IPS DF 4.7 (cell line): ENCODE measurements at regions not wholly inside any gene's neighbourhood (a gene's known extent, or its start where the extent isn't known, plus 50 kb on each side); places are given as distances from the start of the nearest gene placed in this dataset.
"Not testable (repeated sequence)": the region's sequence is repeated elsewhere in the genome, so short reads cannot be mapped to it uniquely, and the experiment has no call there.

ENCODE experiments used
- DNase-seq: peaks from one replicate; pipeline ENCODE4 v3.0.0-alpha.2; 2013; ENCODE audit warnings: low spot score; ENCODE audit errors: extremely low read depth

DNA sequence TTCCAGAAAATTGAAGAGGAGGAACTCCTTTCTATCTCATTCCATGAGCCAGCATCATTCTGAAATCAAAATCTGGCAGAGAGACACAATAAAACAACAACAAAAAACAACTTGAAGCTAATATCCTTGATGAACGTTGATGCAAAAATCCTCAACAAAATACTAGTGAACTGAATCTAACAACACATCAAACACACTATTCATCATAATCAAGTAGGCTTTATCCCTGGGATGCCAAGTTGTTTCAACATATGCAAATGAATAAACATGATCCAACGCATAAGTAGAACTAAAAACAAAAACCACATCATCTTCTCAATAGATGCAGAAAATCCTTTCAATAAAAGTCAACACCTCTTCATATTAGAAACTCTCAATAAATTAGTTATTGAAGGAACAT is 335.3 kb upstream of the BRINP3 start:
- no peak for DNase-seq

DNA sequence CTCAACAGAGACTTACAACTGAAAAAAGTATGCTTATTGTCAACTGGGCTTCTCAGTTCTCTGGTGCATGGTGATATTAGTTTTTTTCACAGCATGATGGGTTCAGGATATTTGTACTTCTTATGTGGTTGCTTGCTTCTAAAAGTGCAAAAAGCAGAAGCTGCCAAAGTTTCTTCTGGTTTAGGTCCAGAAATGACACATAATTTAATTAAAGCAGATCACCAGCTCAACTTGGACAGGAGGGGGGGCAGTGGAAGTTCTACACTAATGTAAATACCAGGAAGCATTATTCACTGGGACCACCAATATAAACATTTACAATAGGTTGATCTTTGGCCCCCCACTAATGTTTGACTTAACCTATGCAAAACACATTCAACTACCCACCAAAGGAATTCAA is 354.8 kb upstream of the BRINP3 start:
- DNase-seq = no peak

DNA sequence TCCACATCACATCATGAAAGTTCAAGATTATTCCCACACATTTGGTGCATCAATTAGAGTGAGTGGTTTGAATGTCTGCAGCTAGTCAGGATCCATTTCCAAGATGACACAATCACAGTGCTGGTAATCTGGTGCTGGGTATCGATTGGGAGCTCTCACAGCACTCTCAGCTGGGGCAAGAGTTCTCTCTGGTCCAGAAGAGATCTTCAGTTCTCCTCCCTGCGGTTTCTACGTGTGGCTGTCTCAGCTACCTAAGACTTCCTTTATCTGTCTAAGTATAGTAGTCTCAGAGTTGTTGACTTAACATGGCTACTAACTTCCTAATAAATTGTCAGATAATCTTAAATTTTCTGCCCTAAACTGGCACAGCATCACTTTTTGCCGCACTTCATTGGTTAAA is 358.0 kb upstream of the BRINP3 start:
- DNase-seq = no peak

DNA sequence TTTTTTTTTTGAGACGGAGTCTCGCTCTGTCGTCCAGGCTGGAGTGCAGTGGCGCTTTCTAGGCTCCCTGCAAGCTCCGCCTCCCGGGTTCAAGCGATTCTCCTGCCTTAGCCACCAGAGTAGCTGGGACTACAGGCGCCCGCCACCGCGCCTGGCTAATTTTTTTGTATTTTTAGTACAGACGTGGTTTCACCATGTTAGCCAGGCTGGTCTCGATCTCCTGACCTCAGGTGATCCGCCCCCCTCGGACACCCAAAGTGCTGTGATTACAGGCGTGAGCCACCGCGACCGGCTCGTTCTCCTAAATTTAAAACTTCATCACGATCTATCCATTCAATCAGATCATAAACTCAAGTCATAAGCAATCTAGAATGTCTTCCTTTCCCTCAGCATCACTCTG is 359.5 kb upstream of the BRINP3 start:
- DNase-seq = not testable (repeated sequence)

DNA sequence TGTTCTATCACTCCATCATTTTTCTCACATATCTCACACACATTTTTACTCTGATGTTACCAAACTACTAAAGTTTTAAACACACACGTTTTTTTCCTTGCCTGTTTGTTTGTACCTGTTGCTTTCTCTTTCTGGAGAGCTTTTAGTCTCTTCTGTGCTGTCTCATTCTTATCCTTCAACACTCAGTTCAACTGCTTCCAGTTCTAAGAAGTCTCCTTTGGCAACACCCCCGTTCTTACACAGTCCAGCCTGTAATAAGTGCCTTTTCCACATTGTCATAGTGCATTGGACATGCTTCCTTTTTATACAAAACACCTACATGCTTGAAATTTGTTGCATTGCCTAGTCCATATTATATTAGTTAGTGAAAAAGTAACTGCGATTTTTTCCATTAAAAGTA is 360.2 kb upstream of the BRINP3 start:
- no peak for DNase-seq

DNA sequence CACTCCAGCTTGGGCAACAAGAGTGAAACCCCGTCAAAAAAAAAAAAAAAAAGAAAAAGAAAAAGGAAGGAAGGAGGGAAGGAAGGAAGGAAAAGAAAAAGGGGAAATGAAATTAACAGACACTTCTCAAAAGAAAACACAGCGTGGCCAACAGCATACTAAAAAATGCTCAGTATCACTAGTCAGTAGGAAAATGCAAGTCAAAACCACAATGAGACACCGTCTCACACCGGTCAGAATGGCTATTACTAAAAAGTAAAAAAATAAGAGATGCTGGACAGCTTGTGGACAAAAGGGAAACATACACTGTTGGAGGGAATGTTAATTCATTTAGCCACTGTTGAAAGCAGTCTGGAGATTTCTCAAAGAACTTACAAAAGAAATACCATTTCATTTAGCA is 369.5 kb upstream of the BRINP3 start:
- DNase-seq = no peak

DNA sequence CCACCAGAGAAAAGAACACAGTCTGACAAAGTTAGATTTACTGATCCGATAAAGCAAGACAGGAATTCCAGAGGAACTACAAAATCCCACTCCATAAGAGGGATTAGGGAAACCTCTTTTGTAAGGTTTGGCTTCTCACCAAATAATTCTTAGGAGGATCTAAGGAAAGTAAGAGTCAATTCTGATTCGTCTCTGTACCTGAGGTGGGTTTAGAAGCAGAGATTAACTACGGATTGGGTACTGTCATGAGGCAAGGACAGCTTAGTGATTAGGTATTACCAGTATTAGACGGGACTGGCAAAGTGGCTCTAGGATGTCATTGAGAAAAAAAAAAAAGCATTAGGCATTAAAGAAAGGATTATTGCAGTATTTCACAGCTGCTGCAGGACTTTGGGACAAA is 371.7 kb upstream of the BRINP3 start:
- no peak for DNase-seq

DNA sequence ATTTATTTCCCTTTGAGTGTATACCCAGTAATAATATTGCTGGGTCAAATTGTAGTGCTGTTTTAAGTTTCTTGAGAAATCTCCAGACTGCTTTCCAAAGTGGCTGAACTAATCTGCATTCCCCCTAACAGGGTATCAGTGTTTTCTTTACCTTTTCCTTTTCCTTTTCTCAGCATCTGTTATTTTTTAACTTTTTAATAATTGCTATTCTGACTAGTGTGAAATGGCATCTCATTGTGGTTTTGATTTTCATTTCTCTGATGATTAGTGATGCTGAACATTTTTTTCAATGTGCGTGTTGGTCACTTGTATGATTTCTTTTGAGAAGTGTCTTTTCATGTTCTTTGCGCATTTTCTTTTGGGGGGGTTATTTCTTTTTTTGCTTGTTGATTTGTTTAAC is 374.9 kb upstream of the BRINP3 start:
- DNase-seq = no peak

DNA sequence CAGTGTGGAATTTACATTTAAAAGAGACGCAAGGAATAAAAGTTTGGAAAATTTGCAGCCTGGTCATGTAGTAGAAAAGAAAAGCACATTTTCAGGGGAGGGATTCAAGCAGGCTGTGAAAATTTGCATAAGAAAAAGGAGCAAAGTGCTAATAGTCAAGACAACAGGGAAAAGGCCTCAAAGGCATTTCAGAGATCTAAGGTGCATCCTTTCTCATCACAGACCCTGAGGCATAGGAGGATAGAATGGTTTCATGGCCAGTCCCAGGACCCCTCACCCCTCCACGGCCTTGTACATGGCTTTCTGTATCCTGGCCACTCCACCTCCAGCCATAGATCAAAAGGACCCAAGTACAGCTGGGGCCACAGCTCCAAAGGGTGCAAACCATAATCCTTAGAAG is 380.5 kb upstream of the BRINP3 start:
- no peak for DNase-seq

DNA sequence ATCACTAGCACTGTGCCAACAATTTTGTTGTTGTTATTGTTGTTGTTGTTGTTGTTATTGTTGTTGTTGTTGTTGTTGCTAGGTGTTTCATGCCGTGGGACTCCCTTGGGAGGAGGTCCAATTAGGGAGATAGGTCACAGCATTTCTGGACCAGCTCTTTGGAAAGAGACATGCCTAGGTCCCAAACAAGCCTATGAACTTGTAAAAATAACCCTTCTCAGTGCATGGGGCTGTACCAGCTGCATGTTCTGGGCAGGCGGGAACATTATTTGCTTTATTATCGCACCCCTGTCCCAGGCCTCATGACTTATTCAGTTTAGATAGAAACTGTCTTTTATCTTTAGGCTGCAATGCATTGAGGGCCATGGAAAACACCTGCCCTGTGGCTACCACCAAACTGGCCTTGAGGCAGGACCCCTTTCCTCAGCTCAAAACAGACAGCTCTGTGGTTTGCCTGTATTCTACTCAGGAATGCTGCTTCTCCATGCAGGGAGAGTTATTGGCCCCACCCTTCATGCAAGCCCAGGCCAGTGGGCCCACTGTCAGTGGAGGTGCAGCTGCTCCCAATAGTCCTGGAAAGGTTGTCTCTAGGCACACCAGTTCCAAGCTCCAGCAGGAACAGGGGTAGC is 386.5 kb upstream of the BRINP3 start:
- DNase-seq = no peak

DNA sequence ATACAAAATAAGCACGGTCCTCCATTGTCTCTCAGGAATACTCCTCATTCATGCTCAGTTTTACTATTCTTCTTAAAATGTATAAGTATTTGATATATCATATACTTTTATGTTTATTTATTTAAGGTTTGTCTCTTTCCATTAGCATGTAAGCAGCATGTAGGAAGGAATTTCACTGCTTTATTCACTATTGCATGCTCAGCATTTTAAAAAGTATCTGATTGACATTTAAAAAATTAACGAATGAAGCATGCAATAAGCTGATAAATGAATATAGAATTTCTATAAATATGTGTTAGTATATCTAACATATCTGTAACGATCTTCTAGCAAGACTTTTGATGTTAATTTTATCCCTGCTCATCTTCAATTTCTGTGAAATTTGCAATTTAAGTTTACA is 402.7 kb upstream of the BRINP3 start:
- DNase-seq = no peak

DNA sequence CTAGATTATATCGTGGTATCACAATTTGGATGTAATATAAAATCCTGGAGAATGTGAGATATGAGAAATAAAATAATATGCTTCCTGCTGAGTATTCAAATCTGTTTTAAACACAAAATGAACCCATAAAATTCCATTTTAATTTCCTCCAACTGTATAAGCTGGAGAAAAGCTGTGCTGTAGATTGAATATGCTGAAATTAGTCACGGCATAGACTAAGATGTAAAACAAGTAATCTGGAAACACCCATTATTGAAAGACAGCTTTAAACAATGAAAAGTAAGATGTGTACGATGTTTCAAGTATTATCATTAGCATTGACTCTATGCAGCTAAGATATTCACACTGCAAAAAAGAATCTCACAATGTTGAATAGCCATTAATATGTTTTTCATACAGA is 403.4 kb upstream of the BRINP3 start:
- DNase-seq = no peak

DNA sequence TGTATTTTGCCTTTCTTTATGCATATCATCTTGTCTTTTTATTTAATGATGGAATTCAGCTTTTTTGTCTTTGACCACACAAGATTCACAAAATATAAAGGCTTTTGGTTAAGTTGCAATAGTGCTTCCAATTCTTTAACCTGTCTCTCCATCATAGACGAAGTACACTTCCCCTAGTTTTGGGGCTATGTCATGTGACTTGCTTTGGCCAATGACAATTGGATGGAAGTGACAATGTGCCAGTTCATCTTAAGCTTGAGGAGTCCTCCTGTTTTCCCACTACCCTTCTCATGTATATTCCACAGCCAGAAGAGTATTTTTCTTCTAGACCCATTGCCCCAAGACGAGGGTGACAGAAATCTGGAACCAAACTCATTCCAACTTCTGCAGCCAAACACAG is 419.6 kb upstream of the BRINP3 start:
- DNase-seq = no peak

DNA sequence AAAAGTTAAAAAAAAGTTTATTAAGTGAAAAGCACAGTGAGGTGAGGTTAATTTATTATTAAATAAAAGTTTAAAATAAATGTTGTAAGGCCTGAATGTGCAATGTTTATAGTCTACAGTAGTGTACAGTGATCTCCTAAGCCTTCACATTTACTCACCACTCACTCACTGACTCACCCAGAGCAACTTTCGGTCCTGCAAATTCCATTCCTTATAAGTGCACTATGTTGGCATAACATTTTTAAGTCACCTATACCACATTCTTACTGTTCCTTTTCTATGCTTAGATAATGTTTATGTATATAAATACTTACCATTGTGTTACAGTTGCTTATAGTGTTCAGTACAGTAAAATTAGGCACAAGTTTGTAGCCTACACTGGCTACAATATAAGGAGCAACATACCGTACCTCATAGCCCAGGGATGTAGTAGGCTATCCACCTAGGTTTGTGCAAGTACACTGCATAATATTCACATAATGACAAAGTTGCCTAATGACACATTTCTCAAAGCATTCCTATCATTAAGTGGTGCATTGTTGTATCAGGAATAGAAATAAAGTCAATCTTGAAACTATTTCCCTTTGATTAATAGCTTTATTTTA is 426.5 kb upstream of the BRINP3 start:
- no peak for DNase-seq

DNA sequence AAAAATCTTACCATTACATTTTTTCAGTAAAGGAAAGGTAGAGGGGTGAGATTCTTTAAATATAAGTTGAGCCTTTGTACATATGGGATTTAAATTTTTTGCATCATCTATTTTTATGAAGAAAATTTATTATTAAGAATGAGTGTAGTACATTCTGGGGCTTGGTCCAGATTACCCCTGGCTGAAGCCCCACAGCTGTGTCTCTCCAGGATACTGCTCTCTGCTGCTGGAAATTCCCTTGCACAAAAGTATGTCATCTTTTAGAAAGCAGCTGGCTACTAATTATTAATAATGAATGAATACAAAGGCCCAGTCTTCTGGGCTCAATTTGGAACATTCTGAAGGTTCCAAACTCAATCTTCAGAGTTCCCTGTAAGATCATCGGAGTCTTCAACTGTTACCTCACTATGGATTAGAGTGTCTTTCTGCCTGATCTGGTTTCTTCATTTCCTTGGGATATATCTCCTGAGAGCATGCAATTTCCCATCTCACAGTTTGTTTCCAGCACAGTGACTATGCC is 428.6 kb upstream of the BRINP3 start:
- no peak for DNase-seq

DNA sequence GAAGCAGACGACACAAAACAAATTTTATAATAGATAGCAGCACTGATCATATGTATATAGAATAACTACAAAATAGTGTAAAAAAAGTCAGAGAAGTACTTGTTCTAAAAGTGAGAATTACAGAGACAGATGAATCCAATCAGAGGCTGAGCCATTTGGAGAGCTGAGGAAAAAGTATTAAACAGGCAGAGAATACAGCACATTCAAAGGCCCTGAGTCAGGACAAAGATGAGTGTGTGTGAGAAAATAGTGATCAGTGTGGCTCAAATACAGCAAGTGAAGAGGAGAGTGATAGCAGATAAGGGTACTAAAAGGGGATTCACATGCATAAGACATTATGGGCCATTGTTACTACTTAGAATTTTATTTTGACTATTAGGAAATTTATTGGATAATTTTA is 430.6 kb upstream of the BRINP3 start:
- no peak for DNase-seq

DNA sequence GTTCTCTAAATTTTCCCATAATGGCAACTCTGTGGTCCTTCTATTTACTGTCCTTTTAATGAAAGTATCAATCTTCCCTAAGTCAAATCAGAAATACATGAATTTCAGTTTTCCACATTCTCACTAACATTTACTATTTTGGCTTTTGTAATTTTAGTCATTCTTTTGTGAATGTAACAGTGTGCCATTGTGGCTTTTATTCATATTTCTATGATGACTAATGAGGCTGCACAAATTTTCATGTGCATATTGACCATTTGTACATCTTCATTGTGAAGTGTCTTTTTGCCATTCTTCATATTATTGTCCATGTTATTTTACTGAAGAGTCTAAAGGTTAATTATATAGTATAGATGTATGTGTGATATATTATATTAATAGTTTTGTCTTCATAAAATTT is 431.0 kb upstream of the BRINP3 start:
- no peak for DNase-seq

DNA sequence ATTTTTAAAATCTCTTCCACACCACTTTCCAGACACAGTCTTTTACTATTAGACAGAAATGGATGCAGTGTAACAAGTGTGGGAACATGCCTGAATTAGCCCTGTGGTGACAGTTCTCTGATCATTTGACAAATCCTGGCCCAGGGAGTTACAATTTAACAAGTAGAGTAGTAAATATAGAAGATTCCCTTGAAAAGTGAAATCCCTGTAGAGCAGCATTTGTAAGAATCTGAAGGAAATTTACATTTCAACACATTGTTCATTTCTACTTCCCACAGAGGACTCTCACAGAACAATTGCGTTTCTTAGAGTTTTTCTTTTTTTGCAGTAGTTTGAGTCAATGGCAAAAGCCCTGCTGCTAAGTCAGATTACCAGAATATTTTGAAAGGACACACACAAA is 458.3 kb upstream of the BRINP3 start:
- no peak for DNase-seq

DNA sequence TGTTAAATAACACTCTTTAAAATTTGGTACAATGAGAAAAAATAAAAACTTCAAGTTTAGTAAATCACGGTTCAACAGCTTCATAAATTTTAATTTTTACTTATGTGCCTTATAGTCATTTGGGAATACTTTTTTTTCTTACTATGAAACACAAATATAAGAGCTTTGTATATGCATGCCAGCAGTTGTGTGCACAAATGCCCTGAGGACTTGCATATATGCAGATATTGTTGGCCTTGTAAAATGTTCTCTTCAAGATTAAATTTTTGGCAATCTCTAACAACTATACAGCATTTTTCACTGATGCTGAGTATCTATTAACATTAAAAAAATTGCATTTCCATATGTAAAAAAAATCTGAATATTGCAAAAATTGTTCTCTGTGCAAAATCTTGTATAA is 458.7 kb upstream of the BRINP3 start:
- DNase-seq = no peak

DNA sequence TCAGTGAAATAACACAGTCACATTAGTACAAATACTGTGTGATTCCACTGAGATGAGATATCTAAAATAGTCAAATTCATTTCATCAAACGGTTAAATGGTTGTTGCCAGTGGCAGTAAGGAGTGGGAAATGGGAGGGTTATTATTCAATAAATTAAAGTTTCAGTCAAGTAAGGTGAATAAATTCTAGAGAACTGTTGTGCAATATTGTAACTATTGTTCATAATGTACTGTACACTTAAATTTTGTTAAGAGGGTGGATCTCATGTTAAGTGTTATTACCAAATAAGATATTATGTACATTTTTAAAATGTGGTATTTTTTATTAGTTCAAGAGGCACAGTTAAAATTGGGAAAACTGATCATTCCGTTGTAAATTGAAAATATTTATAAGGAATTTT is 463.3 kb upstream of the BRINP3 start:
- DNase-seq = no peak

DNA sequence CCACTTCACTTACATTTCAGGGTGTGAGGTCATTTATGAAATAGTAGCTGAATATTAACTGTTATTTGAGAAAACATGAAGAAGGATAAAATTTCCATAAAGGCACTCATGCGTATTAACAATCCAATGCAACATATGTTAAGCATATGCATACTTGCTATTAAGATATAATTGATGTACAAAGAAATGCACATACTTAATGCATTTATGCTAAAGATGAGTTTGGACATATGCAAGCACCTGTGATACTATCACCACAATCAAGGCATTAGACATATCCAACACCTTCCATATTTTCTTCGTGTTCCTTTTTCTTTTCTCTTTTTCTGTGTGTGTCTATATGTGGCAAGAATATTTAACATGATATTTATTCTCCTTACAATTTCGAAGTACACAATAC is 464.8 kb upstream of the BRINP3 start:
- DNase-seq = no peak

DNA sequence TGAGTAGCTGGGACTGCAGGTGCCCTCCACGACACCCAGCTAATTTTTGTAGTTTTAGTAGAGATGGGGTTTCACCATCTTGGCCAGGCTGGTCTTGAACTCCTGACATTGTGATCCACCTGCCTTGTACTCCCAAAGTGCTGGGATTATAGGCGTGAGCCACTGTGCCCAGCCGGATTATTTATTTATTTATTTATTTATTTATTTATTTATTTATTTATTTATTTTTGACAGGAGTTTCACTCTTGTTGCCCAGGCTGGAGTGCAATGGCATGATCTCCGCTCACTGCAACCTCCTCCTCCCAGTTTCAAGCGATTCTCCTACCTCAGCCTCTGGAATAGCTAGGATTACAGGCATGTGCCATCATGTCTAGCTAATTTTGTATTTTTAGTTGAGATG is 466.1 kb upstream of the BRINP3 start:
- DNase-seq = not testable (repeated sequence)

DNA sequence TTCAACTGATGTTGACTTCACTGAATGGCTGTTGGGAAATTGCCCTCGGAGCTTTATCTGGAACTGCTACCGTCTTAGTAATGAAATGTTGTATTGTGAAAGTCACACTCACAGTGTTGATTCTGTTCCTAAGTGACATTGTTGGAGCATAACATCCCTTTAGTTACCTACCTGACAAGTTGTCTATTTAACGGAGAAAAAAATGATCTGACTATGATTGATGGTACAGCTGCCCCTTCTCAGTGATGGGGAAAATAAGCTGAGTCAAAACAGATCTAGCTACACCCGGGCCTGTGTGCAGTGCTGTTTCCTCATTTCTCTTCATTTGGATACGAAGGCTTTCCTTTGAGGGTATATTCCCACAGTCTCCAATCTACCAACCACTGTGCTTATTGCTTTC is 472.3 kb upstream of the BRINP3 start:
- DNase-seq = no peak

DNA sequence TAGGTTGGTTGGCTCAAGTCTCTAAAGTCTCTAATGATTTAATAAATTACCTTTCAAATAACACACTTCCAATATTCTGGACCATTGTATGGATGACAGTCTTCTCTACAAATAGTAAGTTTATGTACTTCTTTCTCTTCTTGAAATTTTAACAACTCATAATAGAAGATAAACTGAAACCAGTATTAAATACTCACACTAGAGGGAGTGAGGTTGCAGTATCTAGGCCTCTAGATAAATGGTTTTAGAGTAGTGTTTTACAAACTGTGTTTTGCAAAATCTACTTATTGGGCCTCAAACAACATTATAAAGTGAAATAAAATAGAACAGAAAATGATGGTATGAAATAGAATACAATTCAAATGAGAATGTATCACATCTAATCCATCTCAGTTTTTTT is 479.9 kb upstream of the BRINP3 start:
- no peak for DNase-seq
